ENCODE measurements at regions not wholly inside any gene's neighbourhood (a gene's known extent, or its start where the extent isn't known, plus 50 kb on each side); places are given as distances from the start of the nearest gene placed in this dataset.

GRCh38 chr16:89027281-89027680 is 50.3 kb upstream of the CBFA2T3 start:
- no peak for TF ChIP-seq CTCF (IDR thresholded peaks at IDR 0.05)
- TF ChIP-seq ATF2 (CRISPR knock-in tag; IDR thresholded peaks at IDR 0.05; ENCODE audit: borderline replicate concordance, low read depth) = no peak
- no peak for TF ChIP-seq USF1 (CRISPR knock-in tag; IDR thresholded peaks at IDR 0.05)
- no peak for TF ChIP-seq STAT6 (CRISPR knock-in tag; conservative IDR thresholded peaks at IDR 0.05; ENCODE audit: low read depth)
- TF ChIP-seq GRHL2 (CRISPR knock-in tag; IDR thresholded peaks at IDR 0.05; ENCODE audit: insufficient replicate concordance, severe bottlenecking) = no peak
- no peak for TF ChIP-seq FOXJ3 (CRISPR knock-in tag; IDR thresholded peaks at IDR 0.05; ENCODE audit: borderline replicate concordance)
- no peak for TF ChIP-seq TEAD4 (CRISPR knock-in tag; IDR thresholded peaks at IDR 0.05)
- no peak for TF ChIP-seq CREB1 (CRISPR knock-in tag; IDR thresholded peaks at IDR 0.05)
- no peak for TF ChIP-seq MXD4 (CRISPR knock-in tag; IDR thresholded peaks at IDR 0.05; ENCODE audit: borderline replicate concordance)
- TF ChIP-seq JAZF1 (CRISPR knock-in tag; IDR thresholded peaks at IDR 0.05) = no peak
